HG02852 (cell line): ENCODE measurements at regions not wholly inside any gene's neighbourhood (a gene's known extent, or its start where the extent isn't known, plus 50 kb on each side); places are given as distances from the start of the nearest gene placed in this dataset.
"Not testable (repeated sequence)": the region's sequence is repeated elsewhere in the genome, so short reads cannot be mapped to it uniquely, and the experiment has no call there.

Experiments used
- ATAC-seq: cut with Tn5 transposase; IDR thresholded peaks from one replicate; pipeline ENCODE4 v1.9.1; 2021; ENCODE audit warnings: mild to moderate bottlenecking, moderate library complexity; ENCODE audit not compliant: unreplicated experiment

GRCh38 chr4:81609844-81610243 is 138.1 kb upstream of the RASGEF1B start:
- no peak for ATAC-seq

GRCh38 chr4:81607950-81608349 is 136.2 kb upstream of the RASGEF1B start:
- no peak for ATAC-seq

GRCh38 chr4:81606801-81607501 is 135.2 kb upstream of the RASGEF1B start:
- no peak for ATAC-seq

GRCh38 chr4:81606166-81606565 is 134.5 kb upstream of the RASGEF1B start:
- no peak for ATAC-seq

- ATAC-seq, result no peak
Observed at GRCh38 chr4:81605271-81605670, 133.6 kb upstream of the RASGEF1B start.

- ATAC-seq, result no peak
Observed at GRCh38 chr4:81604683-81605218, 133.0 kb upstream of the RASGEF1B start.

- ATAC-seq, result no peak
Observed at GRCh38 chr4:81602854-81603253, 131.1 kb upstream of the RASGEF1B start.

GRCh38 chr4:81601358-81601694 is 129.6 kb upstream of the RASGEF1B start:
- no peak for ATAC-seq

GRCh38 chr4:81600520-81601357 is 129.0 kb upstream of the RASGEF1B start:
- ATAC-seq, result no peak

GRCh38 chr4:81599742-81600380 is 128.2 kb upstream of the RASGEF1B start:
- ATAC-seq, result no peak

- ATAC-seq, result no peak
Observed at GRCh38 chr4:81595798-81596610, 124.3 kb upstream of the RASGEF1B start.

- no peak for ATAC-seq
Observed at GRCh38 chr4:81595287-81595686, 123.6 kb upstream of the RASGEF1B start.

GRCh38 chr4:81594490-81595159 is 122.9 kb upstream of the RASGEF1B start:
- no peak for ATAC-seq

- ATAC-seq, result no peak
Observed at GRCh38 chr4:81592701-81593100, 121.0 kb upstream of the RASGEF1B start.

GRCh38 chr4:81590596-81590995 is 118.9 kb upstream of the RASGEF1B start:
- no peak for ATAC-seq

- ATAC-seq, result no peak
Observed at GRCh38 chr4:81589262-81589661, 117.6 kb upstream of the RASGEF1B start.

GRCh38 chr4:81586706-81587105 is 115.0 kb upstream of the RASGEF1B start:
- ATAC-seq, result no peak

- not testable (repeated sequence) for ATAC-seq
Observed at GRCh38 chr4:81580994-81581374, 109.3 kb upstream of the RASGEF1B start.

GRCh38 chr4:81580346-81580993 is 108.8 kb upstream of the RASGEF1B start:
- no peak for ATAC-seq

- ATAC-seq, result no peak
Observed at GRCh38 chr4:81577392-81577791, 105.7 kb upstream of the RASGEF1B start.
